ENCODE measurements at regions not wholly inside any gene's neighbourhood (a gene's known extent, or its start where the extent isn't known, plus 50 kb on each side); places are given as distances from the start of the nearest gene placed in this dataset.
A peak's percentile ranks its signal among the peaks of the same experiment; 100 is the strongest.

DNA sequence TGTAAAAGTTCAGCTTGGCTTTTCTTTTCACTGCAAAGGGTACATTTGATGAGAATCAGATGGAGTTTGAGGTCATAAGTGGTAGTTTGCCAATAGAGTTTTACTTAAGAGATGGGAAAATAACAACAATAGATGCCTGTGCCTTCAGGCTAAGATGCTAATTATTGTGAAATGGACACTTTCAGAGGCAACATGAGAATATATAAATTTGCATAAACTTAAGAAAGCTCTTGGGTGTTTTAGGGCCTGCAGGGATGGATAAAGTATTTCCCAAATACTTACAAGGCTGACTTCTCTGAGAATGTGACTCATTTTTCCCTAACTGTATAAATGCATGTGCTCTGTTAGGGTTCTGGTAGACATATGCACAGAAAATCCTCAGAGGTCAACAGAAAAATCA, 200.3 kb upstream of the SVIL start:
- H3K4me3 ChIP-seq (replicated peaks in 1 of 2; ENCODE audit: low read depth in 2 of 2, low read length in 2 of 2): no peak overlapping the region
- peak in 1 of 2 donors; percentile 15 for DNase-seq (ENCODE audit: low read depth in 2 of 2)
- TF ChIP-seq, protein P1, sequence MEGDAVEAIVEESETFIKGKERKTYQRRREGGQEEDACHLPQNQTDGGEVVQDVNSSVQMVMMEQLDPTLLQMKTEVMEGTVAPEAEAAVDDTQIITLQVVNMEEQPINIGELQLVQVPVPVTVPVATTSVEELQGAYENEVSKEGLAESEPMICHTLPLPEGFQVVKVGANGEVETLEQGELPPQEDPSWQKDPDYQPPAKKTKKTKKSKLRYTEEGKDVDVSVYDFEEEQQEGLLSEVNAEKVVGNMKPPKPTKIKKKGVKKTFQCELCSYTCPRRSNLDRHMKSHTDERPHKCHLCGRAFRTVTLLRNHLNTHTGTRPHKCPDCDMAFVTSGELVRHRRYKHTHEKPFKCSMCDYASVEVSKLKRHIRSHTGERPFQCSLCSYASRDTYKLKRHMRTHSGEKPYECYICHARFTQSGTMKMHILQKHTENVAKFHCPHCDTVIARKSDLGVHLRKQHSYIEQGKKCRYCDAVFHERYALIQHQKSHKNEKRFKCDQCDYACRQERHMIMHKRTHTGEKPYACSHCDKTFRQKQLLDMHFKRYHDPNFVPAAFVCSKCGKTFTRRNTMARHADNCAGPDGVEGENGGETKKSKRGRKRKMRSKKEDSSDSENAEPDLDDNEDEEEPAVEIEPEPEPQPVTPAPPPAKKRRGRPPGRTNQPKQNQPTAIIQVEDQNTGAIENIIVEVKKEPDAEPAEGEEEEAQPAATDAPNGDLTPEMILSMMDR (IDR thresholded peaks at IDR 0.05; ENCODE audit: low read depth, low read length): no peak

DNA sequence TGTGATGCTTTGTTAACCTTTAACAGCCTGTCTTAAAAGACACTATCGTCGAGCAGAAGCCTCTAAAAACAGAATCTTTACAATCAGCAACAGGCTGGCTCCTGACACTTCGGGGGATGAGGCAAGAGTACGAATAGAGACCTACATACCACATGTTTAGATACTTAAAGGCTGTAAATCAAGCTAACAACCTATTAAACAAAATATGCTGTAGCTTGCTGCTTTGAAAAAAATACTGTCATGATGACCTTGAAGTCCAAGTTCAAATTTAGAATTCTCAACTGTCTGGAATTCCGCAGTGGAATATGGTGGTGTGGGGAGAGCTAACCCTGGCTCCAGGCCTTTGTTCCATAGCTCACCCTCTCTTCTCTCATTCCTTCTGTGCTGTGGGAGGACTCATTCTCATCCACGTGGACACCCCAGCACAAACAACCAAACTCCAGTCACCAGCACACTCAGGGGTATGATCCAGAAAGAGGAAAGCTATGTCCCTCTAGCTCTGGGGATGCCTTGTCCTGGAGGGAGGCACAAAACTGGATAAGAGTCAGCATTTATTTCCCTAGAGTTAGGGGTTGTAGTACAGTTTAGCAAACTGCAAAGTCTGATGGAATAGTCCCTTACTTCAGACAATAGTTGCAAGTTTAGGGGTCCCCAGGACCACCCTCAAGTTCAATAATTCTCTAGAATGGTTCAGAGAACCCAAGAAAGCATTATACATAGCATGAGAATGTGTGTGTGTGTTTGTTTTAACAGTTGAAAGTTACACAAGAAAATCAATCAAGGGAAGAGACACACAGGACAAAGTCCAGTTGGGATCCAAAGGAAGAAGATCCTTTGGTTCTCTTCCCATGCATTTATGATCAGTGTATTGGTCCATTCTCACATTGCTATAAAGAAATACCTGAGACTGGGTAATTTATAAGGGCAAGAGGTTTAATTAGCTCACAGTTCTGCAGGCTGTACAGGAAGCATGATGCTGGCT, 196.1 kb upstream of the SVIL start:
- no peak for DNase-seq (ENCODE audit: low read depth in 2 of 2)
- H3K4me3 ChIP-seq (replicated peaks in 1 of 2; ENCODE audit: low read depth in 2 of 2, low read length in 2 of 2): no peak overlapping the region
- TF ChIP-seq, protein P1 (IDR thresholded peaks at IDR 0.05; ENCODE audit: low read depth, low read length): no peak

DNA sequence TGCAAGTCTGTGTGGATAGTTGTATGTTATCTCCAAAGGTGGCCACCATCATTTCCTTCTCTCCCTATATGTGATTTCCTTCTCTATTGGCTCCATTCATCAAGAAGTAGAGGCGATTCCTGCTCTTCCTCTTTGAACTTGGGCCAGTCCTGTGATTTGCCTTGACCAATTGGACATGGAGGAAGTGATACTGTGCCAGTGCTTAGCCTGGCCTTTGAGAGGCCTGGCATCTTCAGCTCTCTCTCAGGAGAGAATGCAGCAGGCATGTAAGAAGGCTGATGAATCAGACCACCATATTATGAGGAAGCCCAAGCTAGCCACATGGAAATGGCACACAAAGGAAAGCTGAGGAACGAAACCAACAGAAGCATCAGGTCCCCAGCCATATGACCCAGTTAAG, 195.0 kb upstream of the SVIL start:
- no peak overlapping the region for H3K4me3 ChIP-seq (replicated peaks in 1 of 2; ENCODE audit: low read depth in 2 of 2, low read length in 2 of 2)
- no peak for DNase-seq (ENCODE audit: low read depth in 2 of 2)
- TF ChIP-seq, protein P1 (IDR thresholded peaks at IDR 0.05; ENCODE audit: low read depth, low read length): no peak

DNA sequence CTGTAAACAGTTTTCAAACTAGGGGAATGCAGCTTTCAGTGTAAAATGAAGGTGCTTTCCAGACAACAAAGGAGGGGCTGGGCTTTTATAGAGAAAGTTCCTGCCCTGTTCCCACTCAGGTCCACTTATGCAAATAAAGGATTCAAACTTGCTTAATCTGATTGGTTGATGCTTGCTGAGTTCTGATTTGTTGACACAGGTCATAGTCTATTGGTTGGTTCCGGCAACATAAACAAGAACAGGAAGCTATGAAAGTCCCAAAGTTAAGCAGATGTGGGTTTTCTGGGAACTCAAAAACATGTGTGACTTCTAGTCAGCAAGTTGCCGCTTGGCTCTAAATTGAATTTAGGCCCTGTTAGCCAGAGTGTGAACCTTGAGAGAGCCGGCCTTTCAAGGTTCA, 194.2 kb upstream of the SVIL start:
- peak; percentile 5 to 52 for DNase-seq (ENCODE audit: low read depth in 2 of 2)
- H3K4me3 ChIP-seq (replicated peaks in 1 of 2; ENCODE audit: low read depth in 2 of 2, low read length in 2 of 2): no peak overlapping the region
- TF ChIP-seq, protein P1 (IDR thresholded peaks at IDR 0.05; ENCODE audit: low read depth, low read length): no peak

DNA sequence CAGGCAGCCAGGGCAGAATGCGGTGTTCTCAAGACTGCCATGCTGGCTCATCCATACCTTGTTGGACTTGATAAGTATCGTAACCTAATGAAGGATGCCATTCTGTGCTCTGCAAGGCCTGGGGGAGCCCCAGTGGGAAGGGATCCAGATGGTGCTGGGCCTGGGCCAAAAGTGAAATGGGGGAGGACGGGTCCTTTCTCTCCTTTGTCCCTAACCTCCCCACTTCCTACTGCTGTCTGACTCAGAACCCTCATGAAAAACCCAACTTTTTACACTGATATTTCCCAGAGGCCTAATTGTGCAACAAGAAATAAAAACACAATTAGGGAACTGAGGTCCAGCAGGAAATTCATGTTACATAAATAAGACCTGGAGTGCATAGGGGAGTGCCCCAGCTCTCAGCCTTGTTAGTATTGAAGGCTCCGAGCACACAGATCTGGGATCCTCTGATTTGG, 193.7 kb upstream of the SVIL start:
- TF ChIP-seq, protein P1 (IDR thresholded peaks at IDR 0.05; ENCODE audit: low read depth, low read length): no peak
- peak; percentile 26 to 71 for DNase-seq (ENCODE audit: low read depth in 2 of 2)
- no peak overlapping the region for H3K4me3 ChIP-seq (replicated peaks in 1 of 2; ENCODE audit: low read depth in 2 of 2, low read length in 2 of 2)

DNA sequence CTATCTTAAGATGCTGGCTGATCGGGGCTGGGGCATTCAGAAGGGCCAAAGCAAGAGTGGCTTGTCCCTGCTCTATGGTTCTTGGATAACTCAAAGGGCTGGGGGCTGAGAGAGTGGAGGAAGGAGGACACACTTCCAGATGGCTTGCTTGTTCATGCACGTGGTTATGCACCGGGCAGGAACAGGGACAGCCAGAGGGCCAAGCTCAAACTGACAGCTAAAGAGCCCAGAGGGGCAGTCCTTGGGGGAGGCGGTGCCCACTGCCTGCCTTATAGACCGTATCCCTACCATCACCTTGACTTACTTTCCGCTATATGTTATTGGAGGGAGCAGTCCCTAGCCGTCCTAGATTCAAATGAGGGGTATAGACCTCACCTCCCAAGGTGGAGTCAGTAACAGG, 192.7 kb upstream of the SVIL start:
- TF ChIP-seq, protein P1 (IDR thresholded peaks at IDR 0.05; ENCODE audit: low read depth, low read length): no peak
- DNase-seq (ENCODE audit: low read depth in 2 of 2): no peak
- H3K4me3 ChIP-seq (replicated peaks in 1 of 2; ENCODE audit: low read depth in 2 of 2, low read length in 2 of 2): no peak overlapping the region

All from cardiac fibroblast (primary cell).